LNCaP clone FGC (cell line): ENCODE measurements at regions not wholly inside any gene's neighbourhood (a gene's known extent, or its start where the extent isn't known, plus 50 kb on each side); places are given as distances from the start of the nearest gene placed in this dataset.

Experiments
- DNase-seq: peaks from one replicate; pipeline ENCODE4 v3.0.0-alpha.2; 2011; ENCODE audit warnings: low read depth
- H3K4me3 ChIP-seq: 2 replicates; pipeline ENCODE4 v1.5.1; 2011; ENCODE audit warnings: mild to moderate bottlenecking, low read depth, low read length, control low read depth
- TF ChIP-seq, protein P1 (sequence below): IDR thresholded peaks from 2 replicates; pipeline ENCODE4 v1.5.1; 2012; ENCODE audit warnings: mild to moderate bottlenecking; ENCODE audit not compliant: control insufficient read depth, insufficient read depth; ENCODE audit errors: extremely low read depth

DNA sequence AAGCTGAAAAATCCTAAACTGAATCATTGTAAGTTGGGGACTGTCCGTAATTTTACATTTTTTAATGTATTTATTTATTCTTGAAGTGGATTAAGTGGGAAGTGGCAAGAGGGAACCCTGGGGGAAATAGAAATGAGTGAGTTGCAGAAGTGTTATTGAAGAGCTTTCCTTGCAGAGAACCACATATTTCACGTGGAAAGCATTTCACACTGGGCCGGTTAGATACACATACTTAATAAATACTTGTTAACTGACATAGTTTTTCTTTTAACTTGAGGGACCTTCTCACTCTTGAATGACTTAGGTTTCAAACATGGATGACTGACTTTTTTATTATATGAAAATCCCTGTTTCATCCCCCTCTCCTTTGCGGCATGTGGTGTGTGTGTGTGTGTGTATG is 239.3 kb downstream of the LMO4 start:
- no peak for DNase-seq
- H3K4me3 ChIP-seq: no peak overlapping the region
- TF ChIP-seq, protein P1, sequence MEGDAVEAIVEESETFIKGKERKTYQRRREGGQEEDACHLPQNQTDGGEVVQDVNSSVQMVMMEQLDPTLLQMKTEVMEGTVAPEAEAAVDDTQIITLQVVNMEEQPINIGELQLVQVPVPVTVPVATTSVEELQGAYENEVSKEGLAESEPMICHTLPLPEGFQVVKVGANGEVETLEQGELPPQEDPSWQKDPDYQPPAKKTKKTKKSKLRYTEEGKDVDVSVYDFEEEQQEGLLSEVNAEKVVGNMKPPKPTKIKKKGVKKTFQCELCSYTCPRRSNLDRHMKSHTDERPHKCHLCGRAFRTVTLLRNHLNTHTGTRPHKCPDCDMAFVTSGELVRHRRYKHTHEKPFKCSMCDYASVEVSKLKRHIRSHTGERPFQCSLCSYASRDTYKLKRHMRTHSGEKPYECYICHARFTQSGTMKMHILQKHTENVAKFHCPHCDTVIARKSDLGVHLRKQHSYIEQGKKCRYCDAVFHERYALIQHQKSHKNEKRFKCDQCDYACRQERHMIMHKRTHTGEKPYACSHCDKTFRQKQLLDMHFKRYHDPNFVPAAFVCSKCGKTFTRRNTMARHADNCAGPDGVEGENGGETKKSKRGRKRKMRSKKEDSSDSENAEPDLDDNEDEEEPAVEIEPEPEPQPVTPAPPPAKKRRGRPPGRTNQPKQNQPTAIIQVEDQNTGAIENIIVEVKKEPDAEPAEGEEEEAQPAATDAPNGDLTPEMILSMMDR: no peak

DNA sequence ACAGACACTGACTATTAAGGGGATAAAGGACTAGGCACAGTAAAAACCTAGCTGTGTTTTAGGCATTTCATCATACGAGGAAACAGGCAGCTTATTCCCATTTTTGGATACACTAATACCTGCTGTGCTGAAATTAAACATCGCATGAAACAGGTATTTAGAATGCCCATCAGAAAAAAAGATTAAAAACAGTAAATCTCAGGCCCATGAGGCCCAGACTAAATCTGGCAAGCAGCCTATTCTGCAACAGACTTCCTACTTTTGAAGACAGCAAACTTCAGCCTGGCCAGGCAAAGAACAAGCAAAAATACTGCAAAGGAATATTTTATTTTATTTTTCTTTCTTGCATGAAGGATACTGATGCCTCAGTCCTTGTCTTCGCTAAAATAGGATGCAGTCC is 240.2 kb downstream of the LMO4 start:
- TF ChIP-seq, protein P1: no peak
- H3K4me3 ChIP-seq: no peak overlapping the region
- DNase-seq: no peak

DNA sequence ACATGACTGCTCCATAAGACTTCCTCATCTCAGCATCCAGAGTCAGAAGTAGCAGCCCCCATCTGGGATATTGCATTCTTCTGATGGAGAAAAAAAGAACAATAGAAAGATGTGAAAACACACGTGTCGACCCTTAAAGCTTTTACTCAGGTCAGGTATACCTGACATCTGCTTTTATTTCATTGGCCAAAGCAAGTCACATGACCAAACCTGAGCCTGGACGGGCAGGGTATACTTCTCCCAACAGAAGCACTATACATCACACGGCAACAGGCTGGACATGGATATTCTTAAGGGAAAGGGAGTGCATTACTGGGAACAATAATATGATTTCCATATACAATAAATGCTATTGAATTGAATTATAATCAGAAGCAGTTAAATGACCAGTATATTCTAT is 243.3 kb downstream of the LMO4 start:
- no peak for DNase-seq
- TF ChIP-seq, protein P1: no peak
- no peak overlapping the region for H3K4me3 ChIP-seq

DNA sequence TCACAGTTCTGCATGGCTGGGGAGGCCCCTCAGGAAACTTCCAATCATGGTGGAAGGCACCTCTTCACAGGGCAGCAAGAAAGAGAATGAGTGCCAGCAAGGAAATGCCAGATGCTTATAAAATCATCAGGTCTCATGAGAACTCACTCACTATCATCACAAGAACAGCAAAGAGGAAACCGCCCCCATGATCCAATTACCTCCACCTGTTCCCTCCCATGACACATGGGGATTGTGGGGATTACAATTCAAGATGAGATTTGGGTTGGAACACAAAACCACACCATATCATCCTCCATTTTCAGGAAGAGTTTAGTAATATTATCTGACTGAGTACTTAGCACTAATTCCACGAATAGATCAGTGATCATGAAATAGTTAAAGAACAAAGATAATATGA is 244.2 kb downstream of the LMO4 start:
- no peak overlapping the region for H3K4me3 ChIP-seq
- TF ChIP-seq, protein P1: no peak
- no peak for DNase-seq

DNA sequence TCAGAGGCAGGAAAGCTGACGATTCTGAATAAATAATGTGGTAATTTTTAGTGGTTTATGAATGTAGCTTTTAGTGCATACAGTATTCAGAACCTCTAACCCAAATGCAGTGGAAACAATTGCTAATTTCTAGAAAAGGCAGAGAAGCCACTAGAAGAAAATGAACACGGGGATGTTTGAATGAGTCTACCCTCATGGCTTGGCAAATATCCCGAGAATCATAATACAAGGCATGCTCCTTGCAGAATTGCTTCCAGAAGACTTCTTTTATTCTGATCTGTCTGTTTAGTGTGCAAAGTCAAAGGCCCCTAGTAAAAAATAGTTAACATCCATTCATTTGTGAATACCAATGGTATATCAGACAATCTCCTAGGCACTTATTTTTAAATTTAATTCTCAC is 246.8 kb downstream of the LMO4 start:
- DNase-seq: no peak
- no peak overlapping the region for H3K4me3 ChIP-seq
- TF ChIP-seq, protein P1: no peak

DNA sequence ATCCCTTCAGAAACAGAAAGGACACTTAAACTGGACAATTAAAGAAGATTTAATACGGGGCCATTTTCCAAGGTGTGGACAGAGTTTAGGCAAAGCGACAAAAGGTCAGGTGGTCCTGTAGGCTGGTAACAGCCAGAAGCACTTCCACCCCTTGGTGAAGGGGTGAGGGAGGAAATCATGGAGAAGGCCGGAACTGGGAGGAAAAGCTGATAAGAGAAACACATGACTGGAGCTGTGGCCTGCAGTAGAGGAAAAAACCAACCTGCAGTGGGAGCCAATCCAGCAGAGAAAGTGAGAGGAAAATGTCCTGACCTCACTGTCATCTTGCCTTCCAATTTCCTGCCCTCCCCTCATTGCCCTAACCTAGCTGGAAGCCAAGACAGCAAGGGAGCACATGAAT is 249.8 kb downstream of the LMO4 start:
- TF ChIP-seq, protein P1: no peak
- no peak for DNase-seq

DNA sequence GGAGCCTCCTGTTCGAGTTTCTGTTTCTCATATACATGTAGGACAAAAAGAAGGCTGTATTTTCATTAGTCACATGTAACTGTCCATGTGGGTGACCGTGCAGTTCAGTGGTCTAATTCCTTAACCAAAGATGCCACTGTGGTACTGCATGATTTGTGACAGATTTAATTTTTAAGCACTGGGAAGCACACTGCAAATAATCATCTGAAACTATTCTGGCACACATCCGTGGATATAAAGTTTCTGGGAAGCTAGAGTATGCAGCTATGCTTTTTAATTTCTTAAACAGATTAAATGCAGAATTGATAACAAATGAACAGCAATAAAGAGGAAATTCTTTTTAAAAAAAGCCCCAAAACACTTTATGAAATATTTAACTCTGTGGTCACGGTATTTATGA is 254.8 kb downstream of the LMO4 start:
- TF ChIP-seq, protein P1: no peak
- no peak overlapping the region for H3K4me3 ChIP-seq
- no peak for DNase-seq

More for the DNA sequence above, 249.8 kb downstream of the LMO4 start:
- no peak overlapping the region for H3K4me3 ChIP-seq
